22Rv1 (cell line): ENCODE measurements at regions not wholly inside any gene's neighbourhood (a gene's known extent, or its start where the extent isn't known, plus 50 kb on each side); places are given as distances from the start of the nearest gene placed in this dataset.

Experiments used
- CTCF ChIP-seq: fragments of 450-650 bp; IDR thresholded peaks from 2 replicates; pipeline ENCODE4 v1.5.1; 2017; ENCODE audit warnings: mild to moderate bottlenecking
- ZFX ChIP-seq: fragments of 450-650 bp; IDR thresholded peaks from 2 replicates; pipeline ENCODE4 v1.6.1; 2017; ENCODE audit warnings: antibody characterized with exemption, borderline replicate concordance

- no peak for TF ChIP-seq CTCF
- TF ChIP-seq ZFX = no peak
Measured at GRCh38 chr18:6633310-6633709, 96.2 kb upstream of the ARHGAP28 start.
